ENCODE measurements at regions not wholly inside any gene's neighbourhood (a gene's known extent, or its start where the extent isn't known, plus 50 kb on each side); places are given as distances from the start of the nearest gene placed in this dataset.

DNA sequence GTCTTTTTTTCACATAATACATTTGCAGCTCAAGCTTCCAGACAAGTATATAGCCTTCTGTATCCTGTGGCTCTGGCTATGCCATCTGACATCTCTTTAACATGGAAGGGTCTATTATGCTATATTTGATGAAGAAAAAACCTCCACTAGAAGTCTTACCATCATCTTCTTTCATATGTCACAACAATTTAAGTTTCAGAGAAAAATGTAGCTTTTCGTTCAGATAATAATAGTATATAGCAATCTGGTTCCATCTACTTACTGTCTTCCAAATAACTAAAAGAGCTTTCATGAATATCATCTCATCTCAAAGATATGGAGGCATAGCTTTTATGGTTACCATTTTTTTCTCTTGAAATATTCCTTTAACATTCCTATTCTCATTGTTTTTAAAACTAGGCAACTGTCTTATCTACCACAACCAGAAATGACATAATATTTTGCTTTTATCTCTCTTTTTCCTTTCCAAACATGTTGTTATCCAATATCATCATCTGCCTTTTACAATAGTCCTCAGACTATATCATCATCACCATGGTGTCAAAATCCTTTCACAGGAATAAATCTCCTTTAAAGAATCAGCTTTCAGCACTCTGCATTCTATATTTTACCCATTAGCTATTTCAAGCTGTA lies 1005.1 kb downstream of the PDHA2 start:
- TF ChIP-seq, protein P1, sequence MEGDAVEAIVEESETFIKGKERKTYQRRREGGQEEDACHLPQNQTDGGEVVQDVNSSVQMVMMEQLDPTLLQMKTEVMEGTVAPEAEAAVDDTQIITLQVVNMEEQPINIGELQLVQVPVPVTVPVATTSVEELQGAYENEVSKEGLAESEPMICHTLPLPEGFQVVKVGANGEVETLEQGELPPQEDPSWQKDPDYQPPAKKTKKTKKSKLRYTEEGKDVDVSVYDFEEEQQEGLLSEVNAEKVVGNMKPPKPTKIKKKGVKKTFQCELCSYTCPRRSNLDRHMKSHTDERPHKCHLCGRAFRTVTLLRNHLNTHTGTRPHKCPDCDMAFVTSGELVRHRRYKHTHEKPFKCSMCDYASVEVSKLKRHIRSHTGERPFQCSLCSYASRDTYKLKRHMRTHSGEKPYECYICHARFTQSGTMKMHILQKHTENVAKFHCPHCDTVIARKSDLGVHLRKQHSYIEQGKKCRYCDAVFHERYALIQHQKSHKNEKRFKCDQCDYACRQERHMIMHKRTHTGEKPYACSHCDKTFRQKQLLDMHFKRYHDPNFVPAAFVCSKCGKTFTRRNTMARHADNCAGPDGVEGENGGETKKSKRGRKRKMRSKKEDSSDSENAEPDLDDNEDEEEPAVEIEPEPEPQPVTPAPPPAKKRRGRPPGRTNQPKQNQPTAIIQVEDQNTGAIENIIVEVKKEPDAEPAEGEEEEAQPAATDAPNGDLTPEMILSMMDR (IDR thresholded peaks at IDR 0.05; ENCODE audit: insufficient read depth, low read depth, low read length, missing control alignments): no peak
- no peak for DNase-seq (ENCODE audit: low read depth)
- no peak overlapping the region for H3K4me3 ChIP-seq (ENCODE audit: low read depth, low read length)

DNA sequence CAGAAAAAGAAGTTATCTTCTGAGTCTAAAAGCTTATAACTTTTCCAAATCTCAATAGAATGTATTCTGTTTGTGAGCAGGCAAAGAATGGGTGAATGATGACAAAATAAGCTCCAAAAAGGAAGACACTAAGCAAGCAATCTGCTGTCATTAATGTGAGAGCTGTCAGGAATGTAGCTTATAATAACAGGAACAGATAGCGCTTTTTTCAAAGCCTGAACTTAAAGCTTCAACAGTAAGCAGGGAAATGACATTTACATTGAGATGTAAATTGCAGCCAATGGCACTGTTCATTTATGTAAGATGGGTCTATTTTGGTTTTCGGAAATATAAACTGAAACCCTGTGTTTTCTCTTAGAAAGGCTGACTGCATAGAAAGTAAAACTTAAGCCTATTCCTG lies 1005.9 kb downstream of the PDHA2 start:
- DNase-seq (ENCODE audit: low read depth): no peak
- TF ChIP-seq, protein P1 (IDR thresholded peaks at IDR 0.05; ENCODE audit: insufficient read depth, low read depth, low read length, missing control alignments): no peak
- no peak overlapping the region for H3K4me3 ChIP-seq (ENCODE audit: low read depth, low read length)

DNA sequence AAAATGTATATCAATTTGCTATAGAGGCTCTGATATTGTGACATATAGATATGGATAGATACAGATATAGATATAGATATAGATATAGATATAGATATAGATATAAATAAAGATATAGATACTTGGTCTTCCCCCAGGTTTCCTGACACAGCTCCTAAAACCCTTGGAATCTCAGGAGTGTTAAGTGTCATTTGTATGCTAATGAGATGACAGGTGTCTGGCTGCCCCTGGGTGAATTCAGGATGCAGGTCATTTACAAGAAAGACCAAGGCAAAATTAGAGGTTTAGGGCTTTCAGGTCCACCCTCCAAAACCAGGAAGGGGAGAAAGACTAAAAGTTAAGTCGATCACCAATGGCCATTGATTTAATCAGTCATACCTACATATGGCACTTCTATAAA lies 1034.8 kb downstream of the PDHA2 start:
- DNase-seq (ENCODE audit: low read depth): no peak
- TF ChIP-seq, protein P1 (IDR thresholded peaks at IDR 0.05; ENCODE audit: insufficient read depth, low read depth, low read length, missing control alignments): no peak
- no peak overlapping the region for H3K4me3 ChIP-seq (ENCODE audit: low read depth, low read length)

DNA sequence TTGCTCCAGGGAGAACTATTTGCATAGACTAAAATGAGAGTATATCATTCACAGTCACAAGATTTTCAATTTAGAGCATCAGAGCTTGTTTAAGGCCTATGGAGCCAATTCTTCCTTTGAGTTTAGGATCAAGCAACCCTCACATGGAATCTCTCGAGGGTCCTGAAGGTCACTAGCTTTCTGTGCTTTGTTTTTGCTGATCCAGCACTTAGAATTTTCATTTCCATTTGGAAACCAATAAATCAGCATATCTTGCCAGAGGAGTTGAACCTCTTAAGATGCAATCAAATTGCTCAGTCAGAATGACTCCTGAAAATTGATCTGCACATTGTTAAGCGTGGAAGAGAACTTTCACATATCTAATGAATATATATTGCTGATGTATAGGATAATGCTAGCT lies 1039.6 kb downstream of the PDHA2 start:
- no peak for DNase-seq (ENCODE audit: low read depth)
- TF ChIP-seq, protein P1 (IDR thresholded peaks at IDR 0.05; ENCODE audit: insufficient read depth, low read depth, low read length, missing control alignments): no peak
- no peak overlapping the region for H3K4me3 ChIP-seq (ENCODE audit: low read depth, low read length)

DNA sequence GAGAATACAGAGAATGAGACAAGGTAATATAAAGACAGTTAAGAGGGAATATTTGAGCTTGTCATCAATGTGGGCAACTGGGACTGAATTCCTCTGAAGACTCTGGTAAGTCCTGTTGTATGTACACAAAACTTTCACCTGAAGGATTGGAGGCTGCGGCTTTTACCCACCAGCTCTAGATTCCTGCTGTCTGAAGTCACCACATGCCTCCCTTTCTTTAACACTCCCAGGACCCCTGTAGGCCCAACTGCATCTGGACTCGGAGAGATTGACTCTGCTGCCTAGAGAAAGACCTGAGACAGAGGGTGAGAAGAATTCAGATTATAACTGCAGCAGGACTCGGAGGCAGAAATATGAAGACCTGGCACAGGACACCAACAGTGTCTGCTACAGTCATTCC lies 1048.0 kb downstream of the PDHA2 start:
- no peak overlapping the region for H3K4me3 ChIP-seq (ENCODE audit: low read depth, low read length)
- DNase-seq (ENCODE audit: low read depth): no peak
- TF ChIP-seq, protein P1 (IDR thresholded peaks at IDR 0.05; ENCODE audit: insufficient read depth, low read depth, low read length, missing control alignments): no peak

DNA sequence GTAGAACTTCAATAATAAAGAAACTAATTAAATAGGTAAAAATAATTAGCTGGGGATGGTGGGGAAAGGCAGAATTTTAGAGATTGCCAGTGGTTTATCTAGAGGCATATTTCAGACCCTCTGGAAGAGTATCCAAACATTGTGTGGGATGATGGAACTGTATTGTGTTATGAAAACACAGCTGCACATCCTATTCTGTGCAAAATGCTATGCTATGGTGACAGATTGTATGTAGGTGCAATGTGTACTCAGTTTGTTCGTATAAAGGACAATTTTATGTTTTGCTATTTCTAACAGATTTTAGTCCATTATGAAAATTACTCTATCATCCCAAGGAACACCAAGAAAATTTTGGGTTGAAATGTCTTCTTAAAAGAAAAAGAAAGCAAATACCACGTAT lies 1054.7 kb downstream of the PDHA2 start:
- TF ChIP-seq, protein P1 (IDR thresholded peaks at IDR 0.05; ENCODE audit: insufficient read depth, low read depth, low read length, missing control alignments): no peak
- DNase-seq (ENCODE audit: low read depth): no peak
- no peak overlapping the region for H3K4me3 ChIP-seq (ENCODE audit: low read depth, low read length)

DNA sequence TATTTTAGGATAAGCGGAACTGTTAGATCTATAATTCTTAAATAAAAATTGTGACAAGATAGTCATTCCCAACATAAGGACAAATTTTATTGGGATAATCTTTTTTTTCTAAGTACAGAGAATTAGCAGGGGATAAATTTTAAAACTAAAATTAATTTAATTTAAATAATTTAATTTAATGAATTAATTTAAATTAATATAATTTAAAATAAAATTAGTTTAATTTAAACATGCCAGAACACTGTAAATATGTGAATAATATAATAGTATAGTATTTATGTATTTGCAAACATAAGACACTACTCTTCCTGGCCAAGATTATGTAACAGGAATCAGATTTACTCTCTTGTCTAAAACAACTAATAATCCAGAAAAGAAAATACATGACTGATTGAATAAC lies 1055.9 kb downstream of the PDHA2 start:
- TF ChIP-seq, protein P1 (IDR thresholded peaks at IDR 0.05; ENCODE audit: insufficient read depth, low read depth, low read length, missing control alignments): no peak
- DNase-seq (ENCODE audit: low read depth): no peak

More for the DNA sequence above, 1055.9 kb downstream of the PDHA2 start:
- no peak overlapping the region for H3K4me3 ChIP-seq (ENCODE audit: low read depth, low read length)
